Hepatocyte (in vitro differentiated cells): ENCODE measurements at regions not wholly inside any gene's neighbourhood (a gene's known extent, or its start where the extent isn't known, plus 50 kb on each side); places are given as distances from the start of the nearest gene placed in this dataset.

ENCODE experiments used
- DNase-seq: peaks from one replicate; pipeline ENCODE4 v3.0.0-alpha.2; 2016; ENCODE audit warnings: low spot score
- H2AFZ ChIP-seq: fragments of 200-600 bp; sonication (generic); 2 replicates; pipeline ENCODE4 v1.6.0; 2016; ENCODE audit warnings: antibody characterized with exemption, mild to moderate bottlenecking
- H3K27ac ChIP-seq: fragments of 200-600 bp; sonication (generic); 2 replicates; pipeline ENCODE4 v1.5.1; 2016; ENCODE audit warnings: mild to moderate bottlenecking
- H3K27me3 ChIP-seq: fragments of 200-600 bp; sonication (generic); 2 replicates; pipeline ENCODE4 v1.6.1; 2016
- H3K36me3 ChIP-seq: fragments of 200-600 bp; sonication (generic); replicated peaks from 2 replicates; pipeline ENCODE4 v1.5.1; 2016; ENCODE audit warnings: low read depth; ENCODE audit not compliant: insufficient read depth
- H3K4me1 ChIP-seq: fragments of 200-600 bp; sonication (generic); 2 replicates; pipeline ENCODE4 v1.5.1; 2016; ENCODE audit warnings: mild to moderate bottlenecking, moderate library complexity; ENCODE audit not compliant: insufficient read depth
- H3K4me2 ChIP-seq: fragments of 200-600 bp; sonication (generic); 2 replicates; pipeline ENCODE4 v1.6.0; 2016
- H3K4me3 ChIP-seq: fragments of 200-600 bp; sonication (generic); 2 replicates; pipeline ENCODE4 v1.5.1; 2016; ENCODE audit warnings: mild to moderate bottlenecking
- H3K79me2 ChIP-seq: fragments of 200-600 bp; sonication (generic); 2 replicates; pipeline ENCODE4 v1.6.0; 2017; ENCODE audit warnings: mild to moderate bottlenecking
- H3K9me2 ChIP-seq: fragments of 200-600 bp; sonication (generic); replicated peaks from 2 replicates; pipeline ENCODE4 v1.6.0; 2017; ENCODE audit warnings: mild to moderate bottlenecking; ENCODE audit not compliant: insufficient read depth
- H3K9me3 ChIP-seq: fragments of 200-600 bp; sonication (generic); 2 replicates; pipeline ENCODE4 v1.5.1; 2016; ENCODE audit warnings: low read depth, mild to moderate bottlenecking
- H4K20me1 ChIP-seq: fragments of 200-600 bp; sonication (generic); 2 replicates; pipeline ENCODE4 v1.6.0; 2016; ENCODE audit warnings: mild to moderate bottlenecking; ENCODE audit not compliant: insufficient read depth, poor library complexity, severe bottlenecking
- EZH2 ChIP-seq: fragments of 200-600 bp; sonication (generic); IDR thresholded peaks from 2 replicates; pipeline ENCODE4 v1.6.1; 2016; ENCODE audit warnings: antibody characterized with exemption, mild to moderate bottlenecking, borderline replicate concordance
- EZH2phosphoT487 ChIP-seq: fragments of 200-600 bp; sonication (generic); IDR thresholded peaks from one replicate; pipeline ENCODE4 v1.6.1; 2018; ENCODE audit warnings: antibody characterized with exemption, mild to moderate bottlenecking, low read depth, moderate library complexity; ENCODE audit not compliant: unreplicated experiment, severe bottlenecking
- WGBS: methylation state at CpG from one replicate; pipeline ENCODE4 v1.1.6; 2016; ENCODE audit warnings: low lambda C conversion rate; ENCODE audit errors: missing lambda C conversion rate; 5-methylcytosine and 5-hydroxymethylcytosine counted together
- TF ChIP-seq, protein P1 (sequence below): fragments of 200-600 bp; sonication (generic); IDR thresholded peaks from 2 replicates; pipeline ENCODE4 v1.5.1; 2016; ENCODE audit warnings: antibody characterized with exemption, mild to moderate bottlenecking; ENCODE audit not compliant: poor library complexity

- Histone ChIP-seq H3K4me3 (no peak overlapping the region), H3K27ac (peak overlapping the region; percentile 62), H3K9me3 (no peaks in the 10 kb centered on the region), H4K20me1 (no peaks in the 10 kb centered on the region), H3K4me1 (peaks cover 22% of the 10 kb centered on the region), H2AFZ (no peak overlapping the region), H3K27me3 (no peaks in the 10 kb centered on the region), H3K4me2 (no peak overlapping the region), H3K9me2 (no peaks in the 10 kb centered on the region), H3K79me2 (no peaks in the 10 kb centered on the region), H3K36me3 (no peaks in the 10 kb centered on the region)
- TF ChIP-seq EZH2 (no peak), EZH2phosphoT487 (no peak)
- TF ChIP-seq, protein P1, sequence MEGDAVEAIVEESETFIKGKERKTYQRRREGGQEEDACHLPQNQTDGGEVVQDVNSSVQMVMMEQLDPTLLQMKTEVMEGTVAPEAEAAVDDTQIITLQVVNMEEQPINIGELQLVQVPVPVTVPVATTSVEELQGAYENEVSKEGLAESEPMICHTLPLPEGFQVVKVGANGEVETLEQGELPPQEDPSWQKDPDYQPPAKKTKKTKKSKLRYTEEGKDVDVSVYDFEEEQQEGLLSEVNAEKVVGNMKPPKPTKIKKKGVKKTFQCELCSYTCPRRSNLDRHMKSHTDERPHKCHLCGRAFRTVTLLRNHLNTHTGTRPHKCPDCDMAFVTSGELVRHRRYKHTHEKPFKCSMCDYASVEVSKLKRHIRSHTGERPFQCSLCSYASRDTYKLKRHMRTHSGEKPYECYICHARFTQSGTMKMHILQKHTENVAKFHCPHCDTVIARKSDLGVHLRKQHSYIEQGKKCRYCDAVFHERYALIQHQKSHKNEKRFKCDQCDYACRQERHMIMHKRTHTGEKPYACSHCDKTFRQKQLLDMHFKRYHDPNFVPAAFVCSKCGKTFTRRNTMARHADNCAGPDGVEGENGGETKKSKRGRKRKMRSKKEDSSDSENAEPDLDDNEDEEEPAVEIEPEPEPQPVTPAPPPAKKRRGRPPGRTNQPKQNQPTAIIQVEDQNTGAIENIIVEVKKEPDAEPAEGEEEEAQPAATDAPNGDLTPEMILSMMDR: no peak
- 25% methylated on average over 1 of the region's 1 CpG for WGBS
- DNase-seq: no peak
Observed at GRCh38 chr20:11234608-11235007, 560.8 kb upstream of the JAG1 start.

GRCh38 chr20:11235058-11235457, 561.3 kb upstream of the JAG1 start:
- Histone ChIP-seq H3K27me3 (no peaks in the 10 kb centered on the region), H3K9me3 (no peaks in the 10 kb centered on the region), H4K20me1 (no peaks in the 10 kb centered on the region), H3K79me2 (no peaks in the 10 kb centered on the region), H3K4me2 (no peak overlapping the region), H3K36me3 (no peaks in the 10 kb centered on the region), H3K27ac (peak overlapping the region; percentile 62), H3K4me1 (peaks cover 18% of the 10 kb centered on the region), H2AFZ (no peak overlapping the region), H3K9me2 (no peaks in the 10 kb centered on the region), H3K4me3 (no peak overlapping the region)
- DNase-seq: no peak
- TF ChIP-seq EZH2phosphoT487 (no peak), EZH2 (no peak)
- TF ChIP-seq, protein P1: no peak
- 49% methylated on average over 3 of the region's 3 CpGs for WGBS

GRCh38 chr20:11242320-11242719, 568.5 kb upstream of the JAG1 start:
- DNase-seq: no peak
- WGBS: 98% methylated on average over 2 of the region's 2 CpGs
- no peaks in the 10 kb centered on the region for H4K20me1 ChIP-seq
- no peak overlapping the region for H3K27ac ChIP-seq
- H3K27me3 ChIP-seq: no peaks in the 10 kb centered on the region
- no peaks in the 10 kb centered on the region for H3K4me1 ChIP-seq
- no peak overlapping the region for H3K4me3 ChIP-seq
- no peaks in the 10 kb centered on the region for H3K9me2 ChIP-seq
- H3K9me3 ChIP-seq: no peaks in the 10 kb centered on the region
- H3K79me2 ChIP-seq: no peaks in the 10 kb centered on the region
- TF ChIP-seq, protein P1: no peak
- TF ChIP-seq EZH2phosphoT487 (no peak), EZH2 (no peak)
- no peak overlapping the region for H3K4me2 ChIP-seq
- no peak overlapping the region for H2AFZ ChIP-seq
- H3K36me3 ChIP-seq: no peaks in the 10 kb centered on the region

- DNase-seq: no peak
- no peak overlapping the region for H3K4me3 ChIP-seq
- TF ChIP-seq EZH2phosphoT487: no peak
- no peak for TF ChIP-seq EZH2
- TF ChIP-seq, protein P1: no peak
Observed at GRCh38 chr20:11245431-11245830, 571.6 kb upstream of the JAG1 start.

More at GRCh38 chr20:11245431-11245830, 571.6 kb upstream of the JAG1 start:
- Histone ChIP-seq H4K20me1 (no peaks in the 10 kb centered on the region), H3K79me2 (no peaks in the 10 kb centered on the region), H3K4me2 (no peak overlapping the region), H3K9me2 (no peaks in the 10 kb centered on the region), H3K27ac (no peak overlapping the region), H3K27me3 (peaks cover 16% of the 10 kb centered on the region), H3K9me3 (no peaks in the 10 kb centered on the region), H3K4me1 (peaks cover 5% of the 10 kb centered on the region), H3K36me3 (no peaks in the 10 kb centered on the region), H2AFZ (no peak overlapping the region)
